ENCODE measurements at regions not wholly inside any gene's neighbourhood (a gene's known extent, or its start where the extent isn't known, plus 50 kb on each side); places are given as distances from the start of the nearest gene placed in this dataset.
"Not testable (repeated sequence)": the region's sequence is repeated elsewhere in the genome, so short reads cannot be mapped to it uniquely, and the experiment has no call there.

- Histone ChIP-seq H3K36me3 (replicated peaks in 1 of 2; ENCODE audit: control insufficient read depth in 1 of 2, insufficient read depth in 2 of 2, low read length in 2 of 2) (no peaks in the 10 kb centered on the region), H3K79me2 (ENCODE audit: insufficient read depth, low read length) (no peaks in the 10 kb centered on the region), H3K9ac (ENCODE audit: insufficient read depth, low read depth, low read length) (no peak overlapping the region), H3K27ac (ENCODE audit: extremely low read length, insufficient read depth, low read length) (no peak overlapping the region), H3K4me2 (ENCODE audit: low read depth, low read length) (no peak overlapping the region), H3K9me3 (ENCODE audit: low read length) (peaks cover 22% of the 10 kb centered on the region), H3K4me1 (ENCODE audit: insufficient read depth, low read length) (no peaks in the 10 kb centered on the region), H3K27me3 (ENCODE audit: control insufficient read depth in 1 of 2, insufficient read depth in 2 of 2, low read length in 2 of 2) (no peaks in the 10 kb centered on the region), H3K4me3 (replicated peaks in 1 of 3; ENCODE audit: insufficient read depth in 1 of 3, low read depth in 2 of 3, low read length in 3 of 3) (no peak overlapping the region), H2AFZ (ENCODE audit: low read length) (no peak overlapping the region), H4K20me1 (ENCODE audit: insufficient read depth, low read length) (no peaks in the 10 kb centered on the region)
- FAIRE-seq = no peak
- TF ChIP-seq ELF4 (CRISPR knock-in tag; IDR thresholded peaks at IDR 0.05; ENCODE audit: borderline replicate concordance) (no peak), NFKBIZ (CRISPR knock-in tag; IDR thresholded peaks at IDR 0.05) (no peak), ZNF598 (CRISPR knock-in tag; IDR thresholded peaks at IDR 0.05; ENCODE audit: borderline replicate concordance) (no peak), ETS1 (CRISPR knock-in tag; IDR thresholded peaks at IDR 0.05) (no peak), ZFYVE20 (CRISPR knock-in tag; IDR thresholded peaks at IDR 0.05; ENCODE audit: borderline replicate concordance, low read depth) (no peak), ZNF574 (CRISPR knock-in tag; IDR thresholded peaks at IDR 0.05) (no peak), BORCS8-MEF2B (CRISPR knock-in tag; IDR thresholded peaks at IDR 0.05) (no peak)
- DNase-seq (ENCODE audit: low spot score) = no peak
- intact Hi-C loops (cut with micrococcal nuclease; ENCODE audit: unreplicated experiment) (no loop called here), in situ Hi-C loops (cut with HindIII; ENCODE audit: extremely low pct_ligation_motif_present, low pct_unique_long_range_greater_than_20kb) (no loop called here)
- CTCF ChIA-PET (ENCODE audit: low intra/inter-chr PET ratio, low total read pairs) = no interaction called here
- no TSS peak for BruUV-seq (replicated peaks)
- 3% methylated on average over 3 of the region's 3 CpGs for WGBS (ENCODE audit: low lambda C conversion rate)
- POLR2A ChIA-PET = no interaction called here
- no peak for ATAC-seq
These were observed 1534.3 kb downstream of the MAT2B start for GRCh38 chr5:165039748-165040147.

GRCh38 chr5:165045941-165046340 is 1540.5 kb downstream of the MAT2B start:
- H3K9ac ChIP-seq (ENCODE audit: insufficient read depth, low read depth, low read length); H2AFZ ChIP-seq (ENCODE audit: low read length); H3K4me3 ChIP-seq (replicated peaks in 1 of 3; ENCODE audit: insufficient read depth in 1 of 3, low read depth in 2 of 3, low read length in 3 of 3); H4K20me1 ChIP-seq (ENCODE audit: insufficient read depth, low read length); POLR2A ChIA-PET; H3K79me2 ChIP-seq (ENCODE audit: insufficient read depth, low read length); H3K27me3 ChIP-seq (ENCODE audit: control insufficient read depth in 1 of 2, insufficient read depth in 2 of 2, low read length in 2 of 2); FAIRE-seq; DNase-seq (ENCODE audit: low spot score); ATAC-seq; H3K4me1 ChIP-seq (ENCODE audit: insufficient read depth, low read length); BruUV-seq (replicated peaks); H3K27ac ChIP-seq (ENCODE audit: extremely low read length, insufficient read depth, low read length); in situ Hi-C loops (cut with HindIII; ENCODE audit: extremely low pct_ligation_motif_present, low pct_unique_long_range_greater_than_20kb); intact Hi-C loops (cut with micrococcal nuclease; ENCODE audit: unreplicated experiment); H3K36me3 ChIP-seq (replicated peaks in 1 of 2; ENCODE audit: control insufficient read depth in 1 of 2, insufficient read depth in 2 of 2, low read length in 2 of 2); CTCF ChIA-PET (ENCODE audit: low intra/inter-chr PET ratio, low total read pairs): not testable (repeated sequence)
- Histone ChIP-seq H3K9me3 (ENCODE audit: low read length) (peaks cover 27% of the 10 kb centered on the region), H3K4me2 (ENCODE audit: low read depth, low read length) (0 out of 2 replicates have a peak overlapping the region, but pooled peaks have one; percentile 23)
- WGBS (ENCODE audit: low lambda C conversion rate) = no CpG with 5 or more reads among the region's 7 CpGs
